CD1c-positive myeloid dendritic cell (primary cell): ENCODE measurements at regions not wholly inside any gene's neighbourhood (a gene's known extent, or its start where the extent isn't known, plus 50 kb on each side); places are given as distances from the start of the nearest gene placed in this dataset.
A peak's percentile ranks its signal among the peaks of the same experiment; 100 is the strongest.

Experiments used
- DNase-seq: peaks from one replicate; pipeline ENCODE4 v3.0.0-alpha.2; 2016; ENCODE audit errors: extremely low spot score

DNA sequence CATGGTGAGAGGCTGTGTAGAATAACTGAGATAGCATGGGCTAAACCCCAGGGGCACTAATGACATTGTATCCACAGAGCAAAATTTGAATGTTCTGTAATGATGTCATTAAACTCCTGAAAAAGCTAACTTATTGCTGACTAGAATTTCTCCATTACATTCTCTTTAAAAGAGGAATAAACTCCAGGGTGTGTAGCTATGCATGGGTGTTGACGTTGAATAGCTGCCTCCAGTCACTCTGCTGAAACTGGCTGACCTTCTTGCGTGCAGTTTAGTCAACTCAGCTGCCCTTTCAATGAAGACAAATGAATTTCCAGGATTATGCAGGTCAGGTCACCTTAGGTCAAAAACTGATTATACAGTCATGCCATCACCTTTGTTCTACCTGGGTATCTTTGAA, 617.5 kb upstream of the WWC1 start:
- DNase-seq = no peak

DNA sequence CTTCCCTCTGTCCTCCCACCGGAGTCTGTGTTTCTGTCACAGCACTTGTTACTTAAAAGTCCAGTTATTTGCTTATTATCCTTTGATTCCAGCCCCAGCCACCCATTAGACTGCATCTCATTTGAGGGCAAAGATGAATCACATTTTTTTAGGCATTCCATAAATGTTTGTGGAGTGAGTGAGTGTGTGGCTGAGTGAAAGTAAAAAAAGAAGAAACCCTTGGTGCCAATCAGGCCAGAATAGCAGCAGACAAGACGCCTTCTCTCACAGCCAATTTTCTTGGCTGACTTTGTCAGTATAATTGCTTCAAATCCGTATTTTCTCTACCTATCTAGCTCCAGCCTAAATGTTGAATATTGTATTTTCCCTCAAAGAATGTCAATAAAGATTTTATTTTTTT, 613.0 kb upstream of the WWC1 start:
- DNase-seq = no peak

DNA sequence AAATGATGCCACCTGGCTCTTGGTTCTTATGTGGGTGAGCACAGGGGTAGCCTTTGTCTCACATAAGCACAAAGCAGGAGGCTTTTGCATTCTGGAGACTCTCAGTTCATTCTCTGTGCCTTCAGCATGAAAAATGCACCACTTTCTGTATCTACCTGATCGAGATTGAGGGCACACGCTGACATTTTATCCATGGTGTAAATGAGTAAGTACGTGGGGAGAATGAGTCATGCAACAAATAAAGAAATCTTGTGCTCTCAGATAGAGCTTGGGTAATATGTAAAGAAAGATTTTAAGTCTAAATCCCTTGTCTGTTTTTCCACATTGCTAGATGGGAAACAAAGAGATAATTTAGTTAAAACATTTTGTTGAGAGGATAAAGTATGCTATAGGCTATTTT, 607.2 kb upstream of the WWC1 start:
- no peak for DNase-seq

DNA sequence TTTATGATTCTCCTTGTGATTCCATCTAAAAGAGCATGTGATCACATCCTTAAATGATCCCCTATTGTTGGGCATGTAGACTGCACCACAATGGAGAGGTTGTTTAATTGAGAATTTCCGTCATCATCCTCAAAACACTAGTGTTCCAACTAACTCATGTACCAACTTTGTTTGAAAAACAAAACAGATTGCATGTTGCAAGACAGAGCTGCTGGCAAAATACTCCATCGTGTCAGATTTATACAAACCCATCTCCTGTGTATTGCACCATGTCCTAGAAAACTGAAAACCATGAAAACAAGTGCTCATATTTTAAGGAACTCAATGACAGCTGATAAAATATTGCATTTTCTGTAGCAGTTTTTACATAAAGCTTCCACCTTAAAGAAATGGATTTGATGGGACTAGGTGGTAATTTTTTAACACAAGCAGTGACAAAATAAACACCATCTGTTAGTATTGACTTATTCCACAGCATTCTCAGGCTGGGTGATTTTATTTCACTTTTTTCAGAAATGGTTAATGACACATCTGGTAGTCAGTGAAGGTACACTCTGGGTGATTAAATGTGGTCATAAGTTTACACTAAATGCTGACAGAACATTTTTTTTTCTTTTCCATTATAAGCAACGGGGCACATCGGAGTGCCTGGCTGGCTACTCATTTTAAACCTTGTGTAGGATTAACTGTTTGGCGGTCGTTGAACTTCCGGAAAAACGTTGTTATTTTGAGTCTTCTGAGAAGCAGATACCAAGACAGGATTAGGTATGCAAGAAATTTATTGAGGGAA, 602.9 kb upstream of the WWC1 start:
- DNase-seq = no peak

DNA sequence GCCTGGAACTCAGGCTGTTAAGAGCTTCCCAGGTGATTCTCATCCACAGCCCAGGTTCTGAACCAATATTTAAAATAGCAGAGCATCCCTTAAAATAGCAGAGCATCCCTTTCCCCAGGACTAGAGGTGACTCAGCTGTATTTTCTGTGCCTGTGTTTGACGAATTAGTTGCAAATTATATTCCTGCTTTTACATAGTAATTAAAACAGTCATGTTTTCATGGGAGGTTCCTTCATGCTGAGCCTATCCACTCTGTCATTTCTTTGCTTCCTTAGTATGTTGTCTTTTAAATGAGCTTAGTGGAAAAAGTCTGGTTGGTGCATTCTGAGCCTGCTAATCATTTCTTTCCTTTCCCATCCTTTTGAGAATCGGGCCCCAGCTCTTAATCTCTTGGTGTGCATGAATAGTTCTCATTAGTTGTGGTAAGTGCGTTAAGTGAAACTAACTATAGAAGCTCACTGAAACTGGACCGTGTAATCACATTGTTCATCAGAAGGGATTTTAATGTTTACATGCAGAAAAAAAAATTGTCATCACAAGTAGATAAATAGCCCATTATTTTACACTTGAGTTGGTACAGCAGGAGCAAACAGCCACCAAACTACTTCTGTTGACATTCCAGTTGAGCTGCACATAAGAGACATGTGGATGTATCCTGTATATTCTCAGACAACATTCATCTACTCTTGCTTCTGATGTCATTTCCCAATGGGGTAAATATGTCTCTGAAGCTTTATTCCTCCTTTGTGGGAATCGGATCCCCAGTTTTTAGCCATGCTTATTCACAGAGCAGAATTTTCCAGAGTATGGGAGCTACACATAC, 596.9 kb upstream of the WWC1 start:
- DNase-seq = no peak

DNA sequence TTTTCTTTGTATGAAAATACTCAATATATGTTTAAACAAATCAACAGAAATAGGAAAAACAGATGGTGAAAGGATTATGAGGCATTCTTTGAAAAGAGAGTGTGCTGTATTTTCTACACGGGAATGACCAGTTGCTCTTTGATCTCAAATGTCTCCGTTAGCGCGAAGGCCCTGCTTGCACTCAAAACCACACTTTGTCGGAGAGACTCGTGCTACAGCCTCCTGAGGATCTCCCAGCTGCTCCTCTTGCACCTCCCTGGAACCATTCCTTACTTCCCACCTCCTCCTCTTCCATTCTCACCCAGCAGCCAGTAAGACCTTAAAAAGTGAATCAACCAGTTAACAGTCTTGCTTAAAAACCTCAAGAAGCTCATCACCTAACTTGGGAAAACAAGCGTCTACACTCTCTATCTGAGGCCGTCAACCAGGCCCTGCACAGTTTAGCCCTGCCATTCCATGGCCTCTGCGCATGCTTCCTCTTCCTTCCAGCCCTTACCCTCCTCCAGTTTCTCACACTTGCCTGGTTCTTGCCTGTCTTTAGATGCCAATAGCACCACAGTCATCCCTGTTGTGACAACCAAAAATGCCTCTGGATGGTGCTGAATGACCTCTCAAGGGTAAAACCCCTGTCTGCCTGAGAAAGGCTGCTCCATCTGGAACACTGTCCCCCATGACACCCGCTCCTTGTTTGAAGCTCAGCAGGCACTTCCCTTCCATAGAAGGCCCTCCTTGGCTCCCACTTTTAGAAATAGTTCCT, 594.7 kb upstream of the WWC1 start:
- no peak for DNase-seq

DNA sequence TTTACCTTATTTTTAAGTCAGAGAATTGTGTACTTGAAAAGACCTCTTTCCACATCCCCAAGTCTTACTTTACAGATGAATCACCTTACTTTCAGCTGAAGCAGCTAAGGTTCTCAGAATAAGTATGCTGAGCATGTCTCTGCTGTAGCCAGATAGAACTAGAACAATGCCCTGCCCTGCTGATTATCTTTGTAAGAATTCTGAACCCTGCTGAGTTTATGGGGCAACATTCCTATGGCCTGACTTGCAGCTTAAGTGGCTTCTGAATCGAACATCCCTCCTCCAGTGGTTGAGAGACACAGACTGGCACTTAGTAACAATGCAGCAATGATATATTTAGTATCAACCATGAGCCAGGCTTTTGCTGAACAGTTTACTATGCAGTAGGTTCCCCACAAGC, 592.0 kb upstream of the WWC1 start:
- DNase-seq = no peak

DNA sequence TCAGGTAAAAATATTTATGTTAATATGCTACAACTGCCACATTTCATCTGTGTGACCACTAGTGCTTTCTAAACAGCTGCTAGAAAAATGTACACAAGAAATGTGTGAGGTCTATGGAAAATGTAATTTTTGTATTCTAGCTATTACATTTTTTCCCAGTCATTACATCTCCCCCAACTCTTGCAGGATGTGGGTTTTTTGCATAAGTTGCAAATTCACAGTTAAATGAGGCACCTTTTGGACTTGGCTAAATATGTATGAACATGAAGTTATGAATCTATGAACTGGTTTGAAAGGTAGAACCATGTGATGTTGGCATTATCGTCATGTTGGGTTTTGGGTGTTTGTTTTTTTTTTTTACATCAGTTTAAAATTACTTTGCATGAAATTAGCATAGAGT, 590.4 kb upstream of the WWC1 start:
- DNase-seq = no peak

DNA sequence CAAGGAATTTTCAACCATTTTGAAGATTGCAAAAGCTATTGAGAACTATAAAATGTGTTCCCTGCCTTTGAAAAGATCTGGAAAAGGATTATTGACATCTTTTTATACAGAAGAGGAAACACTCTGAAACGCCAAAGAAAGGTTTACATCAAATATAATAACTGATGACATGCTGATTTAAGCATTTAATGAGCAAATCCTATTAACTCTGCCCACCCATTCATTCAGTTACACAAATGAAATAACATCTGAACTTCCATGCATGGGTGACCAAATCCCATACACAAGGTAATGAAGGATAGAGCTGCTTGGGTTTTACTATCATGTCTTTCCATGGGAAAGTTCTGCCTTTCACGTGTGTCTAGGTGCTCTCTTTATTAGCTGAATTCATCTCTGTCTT, 589.4 kb upstream of the WWC1 start:
- no peak for DNase-seq

DNA sequence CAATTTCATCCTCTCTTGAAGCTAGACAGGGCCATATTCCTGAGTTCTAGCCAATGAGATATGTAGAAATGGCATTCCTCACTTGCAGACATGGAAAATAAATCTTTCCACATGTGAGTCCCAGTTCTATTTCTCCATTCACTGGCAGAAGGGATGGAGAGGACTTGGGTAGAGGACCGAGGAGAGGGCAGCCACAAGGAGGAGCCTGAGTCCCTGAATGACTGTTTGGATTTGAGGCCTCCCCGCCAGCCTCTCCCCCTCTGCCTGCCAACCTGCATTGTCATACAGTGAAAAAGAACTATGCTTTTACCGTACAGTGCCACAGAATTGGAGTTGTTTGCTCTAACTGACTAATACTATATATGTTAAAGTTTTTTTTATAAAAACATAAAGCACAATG, 583.0 kb upstream of the WWC1 start:
- no peak for DNase-seq

DNA sequence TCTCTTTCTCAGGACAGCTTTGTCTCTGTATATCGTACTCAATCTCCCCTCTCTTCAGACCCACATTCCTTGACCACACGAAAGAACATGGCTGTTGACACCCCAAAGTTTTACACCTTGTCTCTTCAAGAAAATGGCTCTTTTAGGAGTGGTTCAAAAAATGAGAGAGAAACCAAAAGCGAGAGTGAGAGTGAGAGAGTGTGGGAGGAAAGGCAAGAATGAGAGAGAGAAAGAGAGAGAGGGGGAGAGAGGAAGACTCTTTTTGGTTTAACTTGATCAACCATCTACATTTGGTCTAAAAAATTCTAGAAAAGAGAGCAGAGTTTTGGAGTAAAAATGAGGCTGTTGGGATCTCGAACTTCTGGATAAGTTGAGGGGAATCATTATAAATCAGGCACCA, 581.8 kb upstream of the WWC1 start:
- DNase-seq = no peak

DNA sequence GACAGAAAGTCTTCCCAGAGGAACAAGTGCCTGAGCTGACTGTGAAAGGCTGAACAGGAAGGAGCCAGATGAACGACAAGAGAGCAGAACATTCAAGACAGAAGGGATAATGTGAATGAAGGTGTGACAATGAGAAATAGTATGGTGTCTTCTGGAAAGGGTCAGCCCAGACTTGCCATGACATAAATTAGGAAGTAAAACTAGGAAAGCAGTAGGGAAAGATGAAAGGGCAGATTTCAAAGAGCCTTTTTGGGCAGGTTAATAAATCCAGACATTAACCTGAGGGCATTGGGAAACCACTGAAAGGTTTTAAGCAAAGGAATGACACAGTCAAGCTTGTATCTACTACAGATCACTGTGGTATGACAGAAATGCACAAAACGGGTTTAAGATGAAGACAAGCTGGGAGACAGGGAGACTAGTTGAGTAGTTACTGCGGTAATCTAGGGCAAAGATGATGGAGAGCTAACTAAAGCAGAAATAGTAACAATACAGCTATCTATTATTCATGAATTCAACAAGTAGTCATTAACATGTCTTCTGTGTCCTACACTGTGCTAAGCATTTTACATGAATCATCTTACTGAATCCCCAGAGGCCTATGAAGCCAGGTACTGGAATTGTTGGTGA, 580.9 kb upstream of the WWC1 start:
- no peak for DNase-seq

DNA sequence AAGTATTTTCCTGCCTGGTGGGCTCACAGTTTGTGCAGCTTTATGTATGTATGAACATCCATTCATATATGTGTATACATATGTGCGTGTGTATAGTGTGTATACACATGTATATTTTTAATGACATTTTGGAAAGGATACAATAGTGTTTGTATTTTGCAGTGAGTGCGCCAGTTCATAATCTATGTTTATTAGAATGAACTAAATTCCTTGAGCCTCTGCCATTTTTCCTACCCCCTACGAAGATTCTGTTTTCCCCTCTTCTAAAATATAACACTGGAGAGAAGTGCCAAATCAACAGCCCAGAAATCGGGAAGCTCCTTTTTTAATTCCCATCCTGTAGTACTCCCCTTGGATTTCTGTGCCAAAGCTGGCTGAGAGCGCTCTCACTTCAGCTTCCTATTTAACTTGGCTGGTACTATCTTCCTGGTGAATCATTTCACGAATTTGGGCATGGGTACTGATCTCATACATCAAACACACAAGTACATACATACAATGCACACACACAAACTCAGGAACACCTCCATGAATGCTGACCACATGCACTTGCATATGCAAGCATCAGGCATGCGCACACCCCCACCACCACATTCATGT, 578.4 kb upstream of the WWC1 start:
- no peak for DNase-seq

DNA sequence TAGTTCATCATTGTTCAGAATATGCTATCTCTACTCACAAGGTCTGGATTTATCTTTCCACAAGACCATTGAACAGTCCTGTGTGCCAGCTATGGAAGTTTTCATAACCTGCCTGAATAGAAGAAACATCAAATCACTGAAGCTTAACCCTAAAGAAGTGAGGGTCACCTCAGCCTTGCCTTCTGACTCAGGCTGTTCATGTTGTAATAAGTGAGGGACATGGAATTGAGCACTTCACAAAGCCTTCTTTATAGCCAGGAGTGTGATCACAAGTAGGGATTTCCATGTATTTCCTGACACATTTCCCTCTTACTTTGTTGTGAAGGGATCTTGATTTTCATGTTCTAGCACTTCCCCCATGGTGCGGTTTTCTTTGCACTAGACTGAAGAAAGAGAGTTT, 577.5 kb upstream of the WWC1 start:
- DNase-seq = no peak

DNA sequence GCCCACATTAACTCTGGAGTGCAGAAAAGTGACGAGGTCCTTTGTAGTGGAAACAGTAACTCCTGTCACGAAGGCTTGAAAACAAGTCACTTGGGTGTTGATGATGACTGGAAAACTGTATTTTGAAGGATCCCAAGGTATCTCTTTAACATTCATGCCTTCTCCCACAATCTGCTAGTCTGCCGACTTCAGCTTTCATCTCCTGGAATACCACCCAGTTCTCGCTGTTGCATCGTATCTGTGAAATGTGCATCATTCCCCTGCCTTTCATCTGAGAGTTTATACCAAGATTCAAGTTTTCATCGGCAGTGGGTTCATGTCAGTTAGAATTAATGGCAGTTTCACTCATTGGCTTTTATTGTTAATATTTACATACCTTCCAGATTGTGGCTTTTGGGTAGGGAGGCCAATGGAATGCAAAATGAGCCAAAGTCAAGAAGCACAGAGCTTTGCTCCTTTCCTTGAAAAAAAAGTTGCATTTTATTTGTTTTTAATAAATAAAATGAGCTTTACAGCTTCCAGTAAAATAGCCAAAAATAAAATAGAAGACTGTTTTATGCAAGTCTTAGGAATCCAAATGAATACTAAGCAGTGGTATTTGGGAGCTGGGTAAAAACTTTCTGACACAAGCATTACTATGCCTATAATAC, 575.2 kb upstream of the WWC1 start:
- no peak for DNase-seq

DNA sequence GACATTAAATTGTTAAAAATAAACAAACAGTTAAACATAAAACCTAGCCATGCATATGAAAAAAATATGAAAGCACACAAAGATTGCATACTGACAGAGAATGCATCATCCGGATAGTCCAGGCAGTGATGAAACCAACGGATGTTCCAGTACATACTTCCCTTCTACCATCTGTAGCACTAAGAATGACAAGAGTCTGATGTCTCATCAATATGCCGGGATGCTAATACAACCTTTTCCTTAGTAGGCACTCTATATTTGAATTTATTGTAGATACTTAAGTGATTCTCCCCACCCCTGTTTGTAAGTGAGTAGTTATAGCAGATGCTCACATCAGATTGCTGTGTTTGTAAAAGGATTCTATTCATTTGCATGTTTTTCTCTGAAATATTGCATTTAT, 571.2 kb upstream of the WWC1 start:
- no peak for DNase-seq

DNA sequence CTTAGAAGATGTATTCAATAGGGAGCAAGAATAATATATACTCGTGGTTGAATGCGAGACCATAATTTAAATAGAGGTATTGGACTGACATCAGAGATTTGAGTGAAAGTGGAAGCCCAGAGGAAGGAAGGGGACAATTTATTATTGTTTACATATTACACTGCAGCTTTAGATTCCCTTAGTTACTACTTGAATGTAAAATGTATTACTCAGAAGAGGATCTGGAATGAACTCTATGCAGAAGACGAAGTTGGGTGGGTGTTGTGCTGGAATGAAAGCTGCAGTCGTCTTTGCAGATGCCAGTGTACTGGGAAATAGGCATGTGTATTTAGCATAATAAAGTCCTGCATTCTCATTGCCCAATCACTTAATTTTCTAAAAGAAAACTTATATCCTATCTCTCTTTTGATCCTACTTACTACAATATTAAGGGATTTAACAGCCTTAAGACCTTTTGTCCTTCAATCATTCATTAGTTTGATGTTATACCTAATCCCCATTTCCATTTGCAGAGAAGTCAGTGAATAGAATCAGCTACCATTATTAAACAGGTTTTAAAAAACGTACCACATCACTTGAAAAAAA, 570.7 kb upstream of the WWC1 start:
- no peak for DNase-seq

DNA sequence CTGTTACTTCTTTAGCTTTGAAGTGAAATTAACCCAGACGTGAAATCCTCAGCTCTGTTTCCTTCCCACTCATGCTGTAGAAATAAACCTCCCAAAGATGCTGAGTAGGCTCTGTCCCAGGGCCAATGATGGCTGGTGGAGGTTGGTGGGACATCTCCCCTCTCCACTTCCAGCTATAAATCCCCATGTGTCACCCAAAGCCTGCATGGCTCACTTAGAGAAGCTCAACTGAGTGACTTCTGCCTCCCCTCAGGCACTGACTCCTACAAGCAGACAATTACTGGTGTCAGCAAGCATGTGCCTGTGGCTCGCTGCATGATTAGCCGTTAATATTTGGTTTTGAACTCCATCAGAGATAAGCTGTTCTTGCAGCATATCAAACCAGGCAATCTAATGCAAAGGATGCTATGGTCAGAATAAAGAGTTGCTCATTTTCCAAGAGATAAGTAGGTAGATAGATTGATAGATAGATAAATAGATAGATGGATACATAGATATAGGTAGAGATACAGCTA, 569.5 kb upstream of the WWC1 start:
- DNase-seq = no peak

DNA sequence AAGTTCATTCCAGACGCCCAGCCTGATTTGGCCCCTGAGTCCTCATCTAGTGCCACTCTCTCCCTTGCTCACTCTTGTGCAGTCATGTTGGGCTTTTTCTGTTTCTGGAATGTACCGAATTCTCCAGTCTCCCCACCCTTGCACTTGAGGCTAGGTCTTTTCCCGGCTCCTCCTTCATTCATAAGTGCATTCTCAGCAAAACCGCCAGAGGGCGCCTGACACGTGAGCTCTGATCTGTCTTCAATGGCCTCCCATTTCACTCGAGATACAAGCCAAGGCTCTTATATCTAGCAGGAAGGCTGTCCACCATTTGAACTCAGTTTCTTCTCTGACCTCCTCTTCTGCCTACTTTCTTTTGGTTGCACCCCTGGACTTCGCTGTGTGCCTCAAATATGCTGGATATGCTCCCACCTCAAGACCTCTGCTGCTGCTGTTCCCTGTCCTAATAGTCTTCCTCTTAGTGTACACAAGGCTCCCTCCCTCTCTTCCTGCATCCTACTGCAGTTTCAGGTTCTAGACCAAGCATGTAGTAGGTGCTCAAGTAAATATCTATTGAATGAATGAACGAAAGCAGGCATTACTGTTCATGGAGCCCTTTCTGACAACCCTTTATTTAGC, 568.1 kb upstream of the WWC1 start:
- peak; percentile 81 for DNase-seq

DNA sequence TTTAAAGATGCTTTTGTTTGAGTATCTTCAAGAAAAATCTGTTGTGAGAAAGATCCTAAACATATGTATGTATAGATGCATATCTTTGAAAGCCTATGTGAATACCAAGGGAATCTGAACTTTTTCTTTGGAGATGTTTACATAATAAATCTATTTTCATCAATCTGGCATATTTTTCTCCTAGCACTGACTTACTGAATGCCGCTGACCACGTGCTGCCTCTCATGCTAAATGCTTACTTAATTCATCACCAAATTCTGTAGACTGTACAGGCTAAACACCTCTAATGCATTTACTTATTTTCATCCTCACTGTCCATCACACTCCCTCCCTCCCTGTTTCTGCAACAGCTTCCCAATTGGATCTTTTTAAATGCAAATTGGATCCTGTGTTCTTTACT, 566.2 kb upstream of the WWC1 start:
- DNase-seq = no peak
